H9 (cell line): ENCODE measurements at regions not wholly inside any gene's neighbourhood (a gene's known extent, or its start where the extent isn't known, plus 50 kb on each side); places are given as distances from the start of the nearest gene placed in this dataset.

Source experiments
- DNase-seq: peaks from one replicate; pipeline ENCODE4 v3.0.0-alpha.2; 2017
- H2AFZ ChIP-seq: one replicate; pipeline ENCODE4 v1.6.1; 2013; ENCODE audit warnings: mild to moderate bottlenecking, low read length, control low read depth, moderate library complexity
- H2AK5ac ChIP-seq: 2 replicates; pipeline ENCODE4 v1.6.1; 2013; ENCODE audit warnings: low read length, control low read depth, mixed read lengths; ENCODE audit not compliant: insufficient read length
- H2BK120ac ChIP-seq: one replicate; pipeline ENCODE4 v1.6.1; 2013; ENCODE audit warnings: low read depth, mild to moderate bottlenecking, low read length, control low read depth, inconsistent platforms; ENCODE audit not compliant: poor library complexity, severe bottlenecking
- H2BK12ac ChIP-seq: 2 replicates; pipeline ENCODE4 v1.6.1; 2013; ENCODE audit warnings: low read length, control low read depth, mixed read lengths, low read depth; ENCODE audit not compliant: insufficient read length
- H2BK15ac ChIP-seq: 2 replicates; pipeline ENCODE4 v1.6.1; 2013; ENCODE audit warnings: low read depth, low read length, control low read depth
- H2BK20ac ChIP-seq: one replicate; pipeline ENCODE4 v1.6.1; 2013; ENCODE audit warnings: low read depth, mild to moderate bottlenecking, low read length, control low read depth, inconsistent platforms; ENCODE audit not compliant: poor library complexity, severe bottlenecking
- H2BK5ac ChIP-seq: 2 replicates; pipeline ENCODE4 v1.6.1; 2013; ENCODE audit warnings: low read length, control low read depth, mixed read lengths; ENCODE audit not compliant: insufficient read length
- H3K14ac ChIP-seq: 2 replicates; pipeline ENCODE4 v1.6.1; 2013; ENCODE audit warnings: low read length, control low read depth; ENCODE audit not compliant: insufficient read depth
- H3K18ac ChIP-seq: 2 replicates; pipeline ENCODE4 v1.6.1; 2013; ENCODE audit warnings: low read depth, mild to moderate bottlenecking, mixed read lengths, low read length, control low read depth; ENCODE audit not compliant: insufficient read length
- H3K23ac ChIP-seq: 2 replicates; pipeline ENCODE4 v1.6.1; 2013; ENCODE audit warnings: low read length, control low read depth, mixed read lengths, low read depth; ENCODE audit not compliant: insufficient read length
- H3K23me2 ChIP-seq: 2 replicates; pipeline ENCODE4 v1.6.1; 2013; ENCODE audit warnings: low read depth, mild to moderate bottlenecking, mixed read lengths, low read length, control low read depth; ENCODE audit not compliant: insufficient read length, poor library complexity, severe bottlenecking
- H3K27ac ChIP-seq: 2 replicates; pipeline ENCODE4 v1.5.1; 2013; ENCODE audit warnings: low read length, control low read depth, mixed read lengths, low read depth; ENCODE audit not compliant: insufficient read length
- H3K27me3 ChIP-seq: 2 replicates; pipeline ENCODE4 v1.6.1; 2013; ENCODE audit warnings: low read length, control low read depth, inconsistent platforms; ENCODE audit not compliant: insufficient read depth
- H3K4ac ChIP-seq: 2 replicates; pipeline ENCODE4 v1.6.1; 2013; ENCODE audit warnings: low read depth, mild to moderate bottlenecking, control low read depth, inconsistent platforms, low read length, moderate library complexity
- H3K4me1 ChIP-seq: 2 replicates; pipeline ENCODE4 v1.6.1; 2013; ENCODE audit warnings: low read length, control low read depth, inconsistent platforms; ENCODE audit not compliant: insufficient read depth
- H3K4me2 ChIP-seq: 2 replicates; pipeline ENCODE4 v1.6.1; 2013; ENCODE audit warnings: low read length, control low read depth, mixed read lengths; ENCODE audit not compliant: insufficient read length, insufficient read depth
- H3K56ac ChIP-seq: 2 replicates; pipeline ENCODE4 v1.6.1; 2013; ENCODE audit warnings: low read depth, mild to moderate bottlenecking, mixed read lengths, low read length, control low read depth; ENCODE audit not compliant: insufficient read length
- H3K79me1 ChIP-seq: 2 replicates; pipeline ENCODE4 v1.6.1; 2013; ENCODE audit warnings: low read depth, mild to moderate bottlenecking, moderate library complexity, low read length, control low read depth, inconsistent platforms; ENCODE audit not compliant: insufficient read depth, poor library complexity, severe bottlenecking
- H3K79me2 ChIP-seq: 2 replicates; pipeline ENCODE4 v1.6.1; 2013; ENCODE audit warnings: low read length, control low read depth, inconsistent platforms; ENCODE audit not compliant: insufficient read depth
- H3K9ac ChIP-seq: 2 replicates; pipeline ENCODE4 v1.6.1; 2013; ENCODE audit warnings: low read length, control low read depth, mixed read lengths; ENCODE audit not compliant: insufficient read length; ENCODE audit errors: extremely low read depth
- H3K9me3 ChIP-seq: one replicate; pipeline ENCODE4 v1.6.1; 2013; ENCODE audit warnings: low read depth, low read length, inconsistent platforms; ENCODE audit not compliant: control insufficient read depth
- H3T11ph ChIP-seq: one replicate; pipeline ENCODE4 v1.6.1; 2013; ENCODE audit warnings: mild to moderate bottlenecking, low read length, control low read depth, inconsistent platforms
- H4K20me1 ChIP-seq: one replicate; pipeline ENCODE4 v1.6.1; 2013; ENCODE audit not compliant: control insufficient read depth, insufficient read length, insufficient read depth
- H4K5ac ChIP-seq: 2 replicates; pipeline ENCODE4 v1.6.1; 2013; ENCODE audit warnings: low read depth, mild to moderate bottlenecking, mixed read lengths, low read length, control low read depth; ENCODE audit not compliant: insufficient read length
- H4K8ac ChIP-seq: replicated peaks from 2 replicates; pipeline ENCODE4 v1.6.1; 2013; ENCODE audit warnings: low read length, control low read depth, mixed read lengths, low read depth; ENCODE audit not compliant: insufficient read length
- H4K91ac ChIP-seq: 2 replicates; pipeline ENCODE4 v1.6.1; 2013; ENCODE audit warnings: low read depth, mild to moderate bottlenecking, moderate library complexity, mixed read lengths, low read length, control low read depth; ENCODE audit not compliant: insufficient read length
- H3K27ac Mint-ChIP-seq, 3 experiments: 2 replicates in 2 of 3; 3 replicates in 1 of 3; pipeline ENCODE4 v1.8.0; 2020 to 2021; ENCODE audit warnings: mixed read lengths in 3 of 3, mild to moderate bottlenecking in 1 of 3, moderate library complexity in 1 of 3
- H3K27me3 Mint-ChIP-seq: 2 replicates; pipeline ENCODE4 v1.8.0; 2021; ENCODE audit warnings: low read depth, mild to moderate bottlenecking, moderate library complexity, mixed read lengths
- H3K36me3 Mint-ChIP-seq, 3 experiments: 2 replicates in 2 of 3; 3 replicates in 1 of 3; pipeline ENCODE4 v1.8.0; 2020 to 2021; ENCODE audit warnings: low read depth in 3 of 3, mixed read lengths in 3 of 3; ENCODE audit not compliant: insufficient read depth in 1 of 3
- H3K4me1 Mint-ChIP-seq, 2 experiments: 2 replicates each; pipeline ENCODE4 v1.8.0; 2020; ENCODE audit warnings: mixed read lengths in 2 of 2
- H3K4me3 Mint-ChIP-seq, 2 experiments: 2 replicates in 1 of 2; 3 replicates in 1 of 2; pipeline ENCODE4 v1.8.0; 2020 to 2021; ENCODE audit warnings: mild to moderate bottlenecking in 2 of 2, mixed read lengths in 2 of 2, moderate library complexity in 1 of 2
- H3K9me3 Mint-ChIP-seq, 2 experiments: 2 replicates in 1 of 2; 3 replicates in 1 of 2; pipeline ENCODE4 v1.8.0; 2020; ENCODE audit warnings: mild to moderate bottlenecking in 2 of 2, mixed read lengths in 2 of 2, moderate library complexity in 1 of 2
- WGBS: extraction: QIAGEN DNeasy Blood & Tissue Kit; methylation state at CpG from one replicate; pipeline ENCODE4 v1.1.7; 2013; ENCODE audit warnings: missing lambda C conversion rate, low lambda C conversion rate, mixed read lengths; ENCODE audit not compliant: insufficient read length; ENCODE audit errors: extremely low coverage; 5-methylcytosine and 5-hydroxymethylcytosine counted together
- TF ChIP-seq, protein P1 (sequence below): fragments of 200-600 bp; sonication (generic); conservative IDR thresholded peaks from 3 replicates; pipeline ENCODE4 v1.8.0; 2021; ENCODE audit warnings: antibody characterized with exemption, mild to moderate bottlenecking

DNA sequence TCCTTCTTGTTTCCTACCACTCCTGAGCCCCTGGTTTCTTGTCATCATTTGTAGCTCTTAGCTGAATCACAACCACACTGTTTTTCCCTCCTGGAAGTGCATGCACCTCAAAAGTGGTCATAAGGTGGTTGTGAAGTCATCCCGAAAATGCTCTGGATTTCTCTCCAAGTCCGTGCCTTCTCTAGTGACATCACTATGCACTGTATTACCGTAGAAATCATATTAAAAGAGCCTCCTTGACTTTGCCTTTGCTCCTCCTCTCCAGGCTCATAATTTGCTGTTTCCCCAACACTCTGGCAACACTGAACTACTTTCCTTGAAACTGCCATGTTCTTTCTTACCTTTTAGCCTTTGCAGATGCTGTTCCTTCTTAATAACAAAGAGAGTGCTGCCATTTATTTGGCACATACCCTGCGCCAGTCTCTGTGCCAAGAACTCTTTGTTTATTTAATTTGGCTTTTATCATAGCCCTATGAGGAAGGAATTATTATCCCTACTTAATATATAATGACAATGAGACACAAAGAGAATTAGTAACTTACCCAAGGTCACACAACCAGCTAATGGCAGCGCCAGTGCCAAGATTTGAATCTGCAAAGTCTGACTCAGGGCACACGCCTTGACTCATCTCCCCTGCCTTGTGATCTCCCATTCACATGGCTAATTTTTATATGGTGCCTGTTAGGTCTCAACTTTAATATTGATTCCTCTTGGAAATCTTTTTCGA is 115.4 kb downstream of the KIF4B start:
- H4K20me1 ChIP-seq, result no peaks in the 10 kb centered on the region
- H3K18ac ChIP-seq, result no peak overlapping the region
- no peak overlapping the region for H2BK12ac ChIP-seq
- no peaks in the 10 kb centered on the region for H3K23me2 ChIP-seq
- no peaks in the 10 kb centered on the region for H3K9me3 ChIP-seq
- H3K79me2 ChIP-seq, result no peaks in the 10 kb centered on the region
- H3K56ac ChIP-seq, result no peak overlapping the region
- H2BK5ac ChIP-seq, result no peak overlapping the region
- no peak overlapping the region for H4K8ac ChIP-seq
- H3K4me1 Mint-ChIP-seq, result peaks cover 6 to 7% of the 10 kb centered on the region in 2 experiments
- H3K9me3 Mint-ChIP-seq, result no peaks in the 10 kb centered on the region
- DNase-seq, result no peak
- no peak overlapping the region for H3K9ac ChIP-seq
- no peak overlapping the region for H4K91ac ChIP-seq
- no peaks in the 10 kb centered on the region for H3K36me3 Mint-ChIP-seq
- no CpG with 5 or more reads among the region's 7 CpGs for WGBS
- H2BK120ac ChIP-seq, result no peak overlapping the region
- no peak overlapping the region for H3K27ac ChIP-seq
- no peak overlapping the region for H3K4ac ChIP-seq
- no peak overlapping the region for H2AFZ ChIP-seq
- no peak overlapping the region for H3K14ac ChIP-seq
- no peak overlapping the region for H3K4me2 ChIP-seq
- H2BK20ac ChIP-seq, result no peak overlapping the region
- TF ChIP-seq, protein P1, sequence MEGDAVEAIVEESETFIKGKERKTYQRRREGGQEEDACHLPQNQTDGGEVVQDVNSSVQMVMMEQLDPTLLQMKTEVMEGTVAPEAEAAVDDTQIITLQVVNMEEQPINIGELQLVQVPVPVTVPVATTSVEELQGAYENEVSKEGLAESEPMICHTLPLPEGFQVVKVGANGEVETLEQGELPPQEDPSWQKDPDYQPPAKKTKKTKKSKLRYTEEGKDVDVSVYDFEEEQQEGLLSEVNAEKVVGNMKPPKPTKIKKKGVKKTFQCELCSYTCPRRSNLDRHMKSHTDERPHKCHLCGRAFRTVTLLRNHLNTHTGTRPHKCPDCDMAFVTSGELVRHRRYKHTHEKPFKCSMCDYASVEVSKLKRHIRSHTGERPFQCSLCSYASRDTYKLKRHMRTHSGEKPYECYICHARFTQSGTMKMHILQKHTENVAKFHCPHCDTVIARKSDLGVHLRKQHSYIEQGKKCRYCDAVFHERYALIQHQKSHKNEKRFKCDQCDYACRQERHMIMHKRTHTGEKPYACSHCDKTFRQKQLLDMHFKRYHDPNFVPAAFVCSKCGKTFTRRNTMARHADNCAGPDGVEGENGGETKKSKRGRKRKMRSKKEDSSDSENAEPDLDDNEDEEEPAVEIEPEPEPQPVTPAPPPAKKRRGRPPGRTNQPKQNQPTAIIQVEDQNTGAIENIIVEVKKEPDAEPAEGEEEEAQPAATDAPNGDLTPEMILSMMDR, result no peak
- no peak overlapping the region for H3K4me3 Mint-ChIP-seq
- no peaks in the 10 kb centered on the region for H3K27me3 ChIP-seq
- H3K27me3 Mint-ChIP-seq, result no peaks in the 10 kb centered on the region; the same call in 1 of the 2 replicates
- H3T11ph ChIP-seq, result no peak overlapping the region
- H3K4me1 ChIP-seq, result no peaks in the 10 kb centered on the region
- no peak overlapping the region for H3K23ac ChIP-seq
- H2BK15ac ChIP-seq, result no peak overlapping the region
- no peak overlapping the region for H3K27ac Mint-ChIP-seq
- no peaks in the 10 kb centered on the region for H3K79me1 ChIP-seq
- no peak overlapping the region for H2AK5ac ChIP-seq
- no peak overlapping the region for H4K5ac ChIP-seq
